ENCODE measurements at regions not wholly inside any gene's neighbourhood (a gene's known extent, or its start where the extent isn't known, plus 50 kb on each side); places are given as distances from the start of the nearest gene placed in this dataset.

DNA sequence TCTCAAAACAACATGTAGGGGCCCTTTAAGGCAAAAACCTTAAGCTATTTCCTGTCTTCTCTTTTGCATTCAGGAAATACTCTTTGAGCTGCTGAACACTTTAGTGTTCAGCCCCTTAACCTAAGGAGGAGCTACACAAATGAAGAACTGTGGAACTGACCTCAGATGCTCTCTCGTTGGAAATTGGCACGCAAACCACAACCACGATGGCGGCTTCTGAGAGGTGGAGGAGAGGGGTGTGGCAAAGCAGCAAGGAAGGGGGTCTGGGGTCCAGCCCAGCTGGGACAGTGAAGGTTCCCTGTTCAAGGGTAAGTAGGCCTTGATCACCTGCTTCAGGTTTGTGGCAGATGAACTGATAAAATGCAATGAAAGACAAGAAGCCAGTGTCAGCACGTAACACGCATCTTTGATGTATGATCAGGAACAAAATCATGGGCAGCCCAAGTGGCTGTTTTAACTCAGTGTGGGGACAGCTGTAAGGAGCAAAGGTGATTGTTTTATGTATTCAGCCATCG lies 291.6 kb upstream of the TNRC6C start:
- TF ChIP-seq POLR2AphosphoS5 (IDR thresholded peaks at IDR 0.05) (no peak), EP300 (IDR thresholded peaks at IDR 0.05) (no peak), POLR2A (IDR thresholded peaks at IDR 0.05) (no peak)
- TF ChIP-seq, protein P1, sequence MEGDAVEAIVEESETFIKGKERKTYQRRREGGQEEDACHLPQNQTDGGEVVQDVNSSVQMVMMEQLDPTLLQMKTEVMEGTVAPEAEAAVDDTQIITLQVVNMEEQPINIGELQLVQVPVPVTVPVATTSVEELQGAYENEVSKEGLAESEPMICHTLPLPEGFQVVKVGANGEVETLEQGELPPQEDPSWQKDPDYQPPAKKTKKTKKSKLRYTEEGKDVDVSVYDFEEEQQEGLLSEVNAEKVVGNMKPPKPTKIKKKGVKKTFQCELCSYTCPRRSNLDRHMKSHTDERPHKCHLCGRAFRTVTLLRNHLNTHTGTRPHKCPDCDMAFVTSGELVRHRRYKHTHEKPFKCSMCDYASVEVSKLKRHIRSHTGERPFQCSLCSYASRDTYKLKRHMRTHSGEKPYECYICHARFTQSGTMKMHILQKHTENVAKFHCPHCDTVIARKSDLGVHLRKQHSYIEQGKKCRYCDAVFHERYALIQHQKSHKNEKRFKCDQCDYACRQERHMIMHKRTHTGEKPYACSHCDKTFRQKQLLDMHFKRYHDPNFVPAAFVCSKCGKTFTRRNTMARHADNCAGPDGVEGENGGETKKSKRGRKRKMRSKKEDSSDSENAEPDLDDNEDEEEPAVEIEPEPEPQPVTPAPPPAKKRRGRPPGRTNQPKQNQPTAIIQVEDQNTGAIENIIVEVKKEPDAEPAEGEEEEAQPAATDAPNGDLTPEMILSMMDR (IDR thresholded peaks at IDR 0.05) = no peak

Measured in stomach (tissue), 4 donors.